ENCODE measurements at regions not wholly inside any gene's neighbourhood (a gene's known extent, or its start where the extent isn't known, plus 50 kb on each side); places are given as distances from the start of the nearest gene placed in this dataset.

DNA sequence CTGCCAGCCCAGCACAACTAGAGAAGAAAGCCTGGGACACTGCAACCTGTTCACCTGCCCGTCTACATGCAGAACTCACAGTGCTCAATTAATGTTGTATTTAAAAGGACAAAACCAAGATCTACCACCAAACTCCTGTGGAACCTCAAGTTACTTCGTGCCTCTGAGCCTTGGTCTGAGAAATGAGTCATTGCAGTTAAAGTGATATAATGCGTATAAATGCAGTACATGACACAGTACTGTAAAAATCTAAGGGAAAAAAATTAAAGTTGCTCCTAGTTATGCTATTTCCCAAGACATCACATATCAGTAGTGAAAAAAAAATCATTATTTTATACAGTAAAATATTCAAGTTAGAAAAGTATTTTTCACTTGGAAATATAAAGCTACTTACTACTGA is 138.9 kb downstream of the ZIC4 start:
- no peak for TF ChIP-seq EZH2phosphoT487 (IDR thresholded peaks at IDR 0.05; ENCODE audit: borderline replicate concordance)
- TF ChIP-seq, protein P1, sequence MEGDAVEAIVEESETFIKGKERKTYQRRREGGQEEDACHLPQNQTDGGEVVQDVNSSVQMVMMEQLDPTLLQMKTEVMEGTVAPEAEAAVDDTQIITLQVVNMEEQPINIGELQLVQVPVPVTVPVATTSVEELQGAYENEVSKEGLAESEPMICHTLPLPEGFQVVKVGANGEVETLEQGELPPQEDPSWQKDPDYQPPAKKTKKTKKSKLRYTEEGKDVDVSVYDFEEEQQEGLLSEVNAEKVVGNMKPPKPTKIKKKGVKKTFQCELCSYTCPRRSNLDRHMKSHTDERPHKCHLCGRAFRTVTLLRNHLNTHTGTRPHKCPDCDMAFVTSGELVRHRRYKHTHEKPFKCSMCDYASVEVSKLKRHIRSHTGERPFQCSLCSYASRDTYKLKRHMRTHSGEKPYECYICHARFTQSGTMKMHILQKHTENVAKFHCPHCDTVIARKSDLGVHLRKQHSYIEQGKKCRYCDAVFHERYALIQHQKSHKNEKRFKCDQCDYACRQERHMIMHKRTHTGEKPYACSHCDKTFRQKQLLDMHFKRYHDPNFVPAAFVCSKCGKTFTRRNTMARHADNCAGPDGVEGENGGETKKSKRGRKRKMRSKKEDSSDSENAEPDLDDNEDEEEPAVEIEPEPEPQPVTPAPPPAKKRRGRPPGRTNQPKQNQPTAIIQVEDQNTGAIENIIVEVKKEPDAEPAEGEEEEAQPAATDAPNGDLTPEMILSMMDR (conservative IDR thresholded peaks at IDR 0.05; ENCODE audit: low read length) = no peak
